SK-N-SH treated with all-trans-retinoic acid at 6 μM for 48 hours (cell line): ENCODE measurements at regions not wholly inside any gene's neighbourhood (a gene's known extent, or its start where the extent isn't known, plus 50 kb on each side); places are given as distances from the start of the nearest gene placed in this dataset.

Experiments used
- PATZ1 ChIP-seq: fragments of 250-450 bp; sonication (Bioruptor Pico); IDR thresholded peaks from 2 replicates; pipeline ENCODE4 v1.8.0; 2020; ENCODE audit warnings: mild to moderate bottlenecking, moderate library complexity, borderline replicate concordance
- PPARA ChIP-seq: fragments of 250-450 bp; sonication (Bioruptor Pico); IDR thresholded peaks from 2 replicates; pipeline ENCODE4 v1.5.0; 2020; ENCODE audit warnings: mild to moderate bottlenecking, borderline replicate concordance
- RARB ChIP-seq: fragments of 250-450 bp; sonication (Bioruptor Pico); IDR thresholded peaks from 2 replicates; pipeline ENCODE4 v1.8.0; 2021; ENCODE audit warnings: mild to moderate bottlenecking, moderate library complexity
- TOX ChIP-seq: fragments of 250-450 bp; sonication (Bioruptor Pico); IDR thresholded peaks from 2 replicates; pipeline ENCODE4 v1.8.0; 2021; ENCODE audit warnings: mild to moderate bottlenecking, moderate library complexity, borderline replicate concordance
- ZFP30 ChIP-seq: fragments of 450-650 bp; formaldehyde crosslinking; IDR thresholded peaks from 2 replicates; pipeline ENCODE4 v1.5.0; 2022; ENCODE audit warnings: mild to moderate bottlenecking, moderate library complexity
- ZNF565 ChIP-seq: fragments of 450-650 bp; formaldehyde crosslinking; conservative IDR thresholded peaks from 2 replicates; pipeline ENCODE4 v1.5.0; 2020; ENCODE audit warnings: low read depth, mild to moderate bottlenecking, moderate library complexity
- ZNF70 ChIP-seq: fragments of 450-650 bp; formaldehyde crosslinking; IDR thresholded peaks from 2 replicates; pipeline ENCODE4 v1.5.0; 2020; ENCODE audit warnings: mild to moderate bottlenecking, moderate library complexity
- TF ChIP-seq, protein P1 (sequence below): fragments of 250-450 bp; sonication (Bioruptor Pico); IDR thresholded peaks from 2 replicates; pipeline ENCODE4 v1.5.1; 2021; ENCODE audit warnings: mild to moderate bottlenecking, moderate library complexity
- TF ChIP-seq, protein P2 (sequence below): fragments of 250-450 bp; sonication (Bioruptor Pico); IDR thresholded peaks from 2 replicates; pipeline ENCODE4 v1.8.0; 2021; ENCODE audit warnings: low read depth, mild to moderate bottlenecking, moderate library complexity, borderline replicate concordance
- TF ChIP-seq, protein P3 (sequence below): fragments of 250-450 bp; sonication (Bioruptor Pico); IDR thresholded peaks from 2 replicates; pipeline ENCODE4 v1.5.0; 2020; ENCODE audit warnings: mild to moderate bottlenecking, moderate library complexity

- TF ChIP-seq ZNF565 (CRISPR knock-in tag), result no peak
- TF ChIP-seq ZFP30 (CRISPR knock-in tag), result no peak
- no peak for TF ChIP-seq PPARA (CRISPR knock-in tag)
- no peak for TF ChIP-seq PATZ1 (CRISPR knock-in tag)
- no peak for TF ChIP-seq TOX (CRISPR knock-in tag)
- no peak for TF ChIP-seq RARB (CRISPR knock-in tag)
- TF ChIP-seq ZNF70 (CRISPR knock-in tag), result no peak
- TF ChIP-seq, protein P1, sequence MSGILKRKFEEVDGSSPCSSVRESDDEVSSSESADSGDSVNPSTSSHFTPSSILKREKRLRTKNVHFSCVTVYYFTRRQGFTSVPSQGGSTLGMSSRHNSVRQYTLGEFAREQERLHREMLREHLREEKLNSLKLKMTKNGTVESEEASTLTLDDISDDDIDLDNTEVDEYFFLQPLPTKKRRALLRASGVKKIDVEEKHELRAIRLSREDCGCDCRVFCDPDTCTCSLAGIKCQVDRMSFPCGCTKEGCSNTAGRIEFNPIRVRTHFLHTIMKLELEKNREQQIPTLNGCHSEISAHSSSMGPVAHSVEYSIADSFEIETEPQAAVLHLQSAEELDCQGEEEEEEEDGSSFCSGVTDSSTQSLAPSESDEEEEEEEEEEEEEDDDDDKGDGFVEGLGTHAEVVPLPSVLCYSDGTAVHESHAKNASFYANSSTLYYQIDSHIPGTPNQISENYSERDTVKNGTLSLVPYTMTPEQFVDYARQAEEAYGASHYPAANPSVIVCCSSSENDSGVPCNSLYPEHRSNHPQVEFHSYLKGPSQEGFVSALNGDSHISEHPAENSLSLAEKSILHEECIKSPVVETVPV (CRISPR knock-in tag), result no peak
- TF ChIP-seq, protein P2, sequence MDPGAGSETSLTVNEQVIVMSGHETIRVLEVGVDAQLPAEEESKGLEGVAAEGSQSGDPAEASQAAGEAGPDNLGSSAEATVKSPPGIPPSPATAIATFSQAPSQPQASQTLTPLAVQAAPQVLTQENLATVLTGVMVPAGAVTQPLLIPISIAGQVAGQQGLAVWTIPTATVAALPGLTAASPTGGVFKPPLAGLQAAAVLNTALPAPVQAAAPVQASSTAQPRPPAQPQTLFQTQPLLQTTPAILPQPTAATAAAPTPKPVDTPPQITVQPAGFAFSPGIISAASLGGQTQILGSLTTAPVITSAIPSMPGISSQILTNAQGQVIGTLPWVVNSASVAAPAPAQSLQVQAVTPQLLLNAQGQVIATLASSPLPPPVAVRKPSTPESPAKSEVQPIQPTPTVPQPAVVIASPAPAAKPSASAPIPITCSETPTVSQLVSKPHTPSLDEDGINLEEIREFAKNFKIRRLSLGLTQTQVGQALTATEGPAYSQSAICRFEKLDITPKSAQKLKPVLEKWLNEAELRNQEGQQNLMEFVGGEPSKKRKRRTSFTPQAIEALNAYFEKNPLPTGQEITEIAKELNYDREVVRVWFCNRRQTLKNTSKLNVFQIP, result no peak
- TF ChIP-seq, protein P3, sequence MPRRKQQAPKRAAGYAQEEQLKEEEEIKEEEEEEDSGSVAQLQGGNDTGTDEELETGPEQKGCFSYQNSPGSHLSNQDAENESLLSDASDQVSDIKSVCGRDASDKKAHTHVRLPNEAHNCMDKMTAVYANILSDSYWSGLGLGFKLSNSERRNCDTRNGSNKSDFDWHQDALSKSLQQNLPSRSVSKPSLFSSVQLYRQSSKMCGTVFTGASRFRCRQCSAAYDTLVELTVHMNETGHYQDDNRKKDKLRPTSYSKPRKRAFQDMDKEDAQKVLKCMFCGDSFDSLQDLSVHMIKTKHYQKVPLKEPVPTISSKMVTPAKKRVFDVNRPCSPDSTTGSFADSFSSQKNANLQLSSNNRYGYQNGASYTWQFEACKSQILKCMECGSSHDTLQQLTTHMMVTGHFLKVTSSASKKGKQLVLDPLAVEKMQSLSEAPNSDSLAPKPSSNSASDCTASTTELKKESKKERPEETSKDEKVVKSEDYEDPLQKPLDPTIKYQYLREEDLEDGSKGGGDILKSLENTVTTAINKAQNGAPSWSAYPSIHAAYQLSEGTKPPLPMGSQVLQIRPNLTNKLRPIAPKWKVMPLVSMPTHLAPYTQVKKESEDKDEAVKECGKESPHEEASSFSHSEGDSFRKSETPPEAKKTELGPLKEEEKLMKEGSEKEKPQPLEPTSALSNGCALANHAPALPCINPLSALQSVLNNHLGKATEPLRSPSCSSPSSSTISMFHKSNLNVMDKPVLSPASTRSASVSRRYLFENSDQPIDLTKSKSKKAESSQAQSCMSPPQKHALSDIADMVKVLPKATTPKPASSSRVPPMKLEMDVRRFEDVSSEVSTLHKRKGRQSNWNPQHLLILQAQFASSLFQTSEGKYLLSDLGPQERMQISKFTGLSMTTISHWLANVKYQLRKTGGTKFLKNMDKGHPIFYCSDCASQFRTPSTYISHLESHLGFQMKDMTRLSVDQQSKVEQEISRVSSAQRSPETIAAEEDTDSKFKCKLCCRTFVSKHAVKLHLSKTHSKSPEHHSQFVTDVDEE (CRISPR knock-in tag), result no peak
Measured at GRCh38 chr5:51657340-51658240, 274.3 kb downstream of the ISL1 start.
